Spleen (tissue), 11 donors: ENCODE measurements at regions not wholly inside any gene's neighbourhood (a gene's known extent, or its start where the extent isn't known, plus 50 kb on each side); places are given as distances from the start of the nearest gene placed in this dataset.

Experiments used
- DNase-seq: peaks from one replicate; pipeline ENCODE4 v3.0.0-alpha.2; 2020
- H3K27ac ChIP-seq, 8 donors: fragments of 200-600 bp; sonication (generic) in 7 of 8; 1 replicate in 4 of 8; 2 replicates in 4 of 8; pipeline versions ENCODE4 v1.5.0 to v1.8.0; 2016 to 2021; ENCODE audit warnings: inconsistent platforms in 4 of 8, mild to moderate bottlenecking in 4 of 8, moderate library complexity in 1 of 8
- H3K27me3 ChIP-seq, 7 donors: fragments of 200-600 bp; sonication (generic) in 6 of 7; replicated peaks in 1 of 7; 1 replicate in 4 of 7; 2 replicates in 3 of 7; pipeline versions ENCODE4 v1.5.0 to v1.8.0; 2016 to 2021; ENCODE audit warnings: inconsistent platforms in 3 of 7, mild to moderate bottlenecking in 1 of 7
- H3K36me3 ChIP-seq, 6 donors: fragments of 200-600 bp; sonication (generic) in 5 of 6; 1 replicate in 4 of 6; 2 replicates in 2 of 6; pipeline versions ENCODE4 v1.5.0 to v1.8.0; 2016 to 2021; ENCODE audit warnings: inconsistent platforms in 2 of 6
- H3K4me1 ChIP-seq, 6 donors: fragments of 200-600 bp; sonication (generic) in 5 of 6; 1 replicate in 3 of 6; 2 replicates in 3 of 6; pipeline versions ENCODE4 v1.5.0 to v1.8.0; 2016 to 2021; ENCODE audit warnings: inconsistent platforms in 3 of 6
- H3K4me3 ChIP-seq, 8 donors: fragments of 200-600 bp; sonication (generic) in 7 of 8; 1 replicate in 4 of 8; 2 replicates in 4 of 8; pipeline versions ENCODE4 v1.5.0 to v1.8.0; 2016 to 2021; ENCODE audit warnings: inconsistent platforms in 4 of 8, mild to moderate bottlenecking in 4 of 8, moderate library complexity in 2 of 8
- H3K9me3 ChIP-seq, 8 donors: fragments of 200-600 bp; sonication (generic) in 7 of 8; 1 replicate in 4 of 8; 2 replicates in 4 of 8; pipeline versions ENCODE4 v1.5.0 to v1.8.0; 2016 to 2021; ENCODE audit warnings: inconsistent platforms in 4 of 8
- POLR2A ChIP-seq, 3 donors: fragments of 450-650 bp; IDR thresholded peaks; one replicate each; pipeline ENCODE4 v1.5.1; 2017; ENCODE audit warnings: antibody characterized with exemption in 3 of 3, mild to moderate bottlenecking in 1 of 3
- POLR2AphosphoS5 ChIP-seq, 3 donors: sonication (generic); formaldehyde crosslinking; IDR thresholded peaks; one replicate each; pipeline ENCODE4 v1.5.1; 2017; ENCODE audit warnings: antibody characterized with exemption in 3 of 3
- WGBS, 5 donors: extraction: QIAGEN DNeasy Blood & Tissue Kit in 3 of 5; methylation state at CpG; one replicate each; pipeline versions ENCODE4 v1.1.5 to v1.1.7; 2013 to 2018; 5-methylcytosine and 5-hydroxymethylcytosine counted together
- intact Hi-C: fragments of 100-400 bp; cut with DNase I; formaldehyde crosslinking; loops from one replicate; pipeline ENCODE4 v1.15.0; 2023; ENCODE audit warnings: low total_unique reads
- TF ChIP-seq, protein P1 (sequence below), 11 experiments: fragments of 200-600 bp in 7 of 11; fragments of 450-650 bp in 4 of 11; sonication (generic) in 4 of 11; IDR thresholded peaks in 8 of 11; conservative IDR thresholded peaks in 3 of 11; 1 replicate in 7 of 11; 2 replicates in 4 of 11; pipeline versions ENCODE4 v1.4.0 to v1.8.0; 2016 to 2021; ENCODE audit warnings: antibody characterized with exemption in 11 of 11, inconsistent platforms in 4 of 11, mild to moderate bottlenecking in 1 of 11
- donor health status: healthy with polysubstance abuse.
- donor health status: DM: no; HTN: no; CAD: no; lungs with moderate emphysema.
- donor health status: DM: no; HTN: no; CAD: no.
- donor health status: Bipolar disorder and iron deficiency.
- donor health status: healthy.
- donor health status: DM: no; HTN: no; CAD: no.
- donor health status: DM: yes; HTN: yes; CAD: no.

DNA sequence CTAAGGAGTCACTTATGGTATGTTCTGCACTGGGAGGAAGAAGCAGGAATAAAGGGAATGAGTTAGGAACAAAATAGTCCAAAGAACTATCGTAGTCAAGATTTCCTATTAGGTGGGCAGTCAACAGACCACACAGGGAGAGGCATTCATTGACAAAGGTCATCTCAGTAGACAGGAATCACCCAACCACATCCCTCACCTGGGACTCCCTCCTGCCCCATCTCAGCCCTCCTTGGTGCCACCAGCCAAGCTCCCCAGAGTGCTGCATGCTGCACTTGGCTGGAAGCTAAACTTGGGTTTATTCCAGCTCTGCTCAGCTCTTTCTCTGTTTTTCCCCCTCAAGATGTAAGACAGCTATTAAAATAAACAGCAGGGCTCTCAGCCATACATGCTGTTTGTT, 72.3 kb upstream of the CTNNB1 start:
- intact Hi-C loops: no loop called here
- no peaks in the 10 kb centered on the region for H3K36me3 ChIP-seq
- no peak for DNase-seq
- TF ChIP-seq POLR2A (IDR thresholded peaks at IDR 0.05) (no peak), POLR2AphosphoS5 (IDR thresholded peaks at IDR 0.05) (no peak)
- TF ChIP-seq, protein P1, sequence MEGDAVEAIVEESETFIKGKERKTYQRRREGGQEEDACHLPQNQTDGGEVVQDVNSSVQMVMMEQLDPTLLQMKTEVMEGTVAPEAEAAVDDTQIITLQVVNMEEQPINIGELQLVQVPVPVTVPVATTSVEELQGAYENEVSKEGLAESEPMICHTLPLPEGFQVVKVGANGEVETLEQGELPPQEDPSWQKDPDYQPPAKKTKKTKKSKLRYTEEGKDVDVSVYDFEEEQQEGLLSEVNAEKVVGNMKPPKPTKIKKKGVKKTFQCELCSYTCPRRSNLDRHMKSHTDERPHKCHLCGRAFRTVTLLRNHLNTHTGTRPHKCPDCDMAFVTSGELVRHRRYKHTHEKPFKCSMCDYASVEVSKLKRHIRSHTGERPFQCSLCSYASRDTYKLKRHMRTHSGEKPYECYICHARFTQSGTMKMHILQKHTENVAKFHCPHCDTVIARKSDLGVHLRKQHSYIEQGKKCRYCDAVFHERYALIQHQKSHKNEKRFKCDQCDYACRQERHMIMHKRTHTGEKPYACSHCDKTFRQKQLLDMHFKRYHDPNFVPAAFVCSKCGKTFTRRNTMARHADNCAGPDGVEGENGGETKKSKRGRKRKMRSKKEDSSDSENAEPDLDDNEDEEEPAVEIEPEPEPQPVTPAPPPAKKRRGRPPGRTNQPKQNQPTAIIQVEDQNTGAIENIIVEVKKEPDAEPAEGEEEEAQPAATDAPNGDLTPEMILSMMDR (IDR thresholded peaks at IDR 0.05 in 8 of 11, conservative IDR thresholded peaks at IDR 0.05 in 3 of 11): no peak
- H3K27me3 ChIP-seq: no peaks in the 10 kb centered on the region
- H3K27ac ChIP-seq: no peak overlapping the region
- 73 to 93% (median 79%) methylated on average over 1 of the region's 1 CpG for WGBS, 5 donors
- H3K4me3 ChIP-seq: no peak overlapping the region
- H3K9me3 ChIP-seq: peaks cover 0 to 60% (median 29%) of the 10 kb centered on the region in 8 donors
- no peaks in the 10 kb centered on the region for H3K4me1 ChIP-seq

DNA sequence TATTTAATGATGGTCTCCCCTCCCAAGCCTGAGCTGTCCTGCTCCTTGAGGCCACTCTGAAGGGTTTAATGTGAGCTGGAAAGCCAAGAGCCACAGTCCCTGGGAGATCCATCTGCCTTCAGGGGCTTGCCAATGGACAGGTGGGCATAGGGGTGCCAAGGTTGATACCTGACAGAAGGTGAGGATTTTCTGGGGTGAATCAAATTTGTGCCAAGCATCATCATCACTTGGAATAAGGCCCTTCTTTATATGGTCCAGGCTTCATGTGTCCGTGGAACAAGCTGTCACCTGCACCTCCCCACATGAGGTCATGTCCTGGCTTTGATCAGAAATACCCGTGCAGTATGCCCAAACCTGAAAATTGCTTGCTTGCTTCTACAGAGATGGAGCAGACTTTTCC, 71.9 kb upstream of the CTNNB1 start:
- H3K27me3 ChIP-seq: no peaks in the 10 kb centered on the region

GRCh38 chr3:41129731-41130130, 69.6 kb upstream of the CTNNB1 start:
- 57 to 100% (median 93%) methylated on average over 1 of the region's 1 CpG for WGBS, 5 donors
- H3K4me3 ChIP-seq: no peak overlapping the region
- TF ChIP-seq POLR2AphosphoS5 (IDR thresholded peaks at IDR 0.05) (no peak), POLR2A (IDR thresholded peaks at IDR 0.05) (no peak)
- TF ChIP-seq, protein P1 (IDR thresholded peaks at IDR 0.05 in 8 of 11, conservative IDR thresholded peaks at IDR 0.05 in 3 of 11): no peak
- no peak for DNase-seq
- no peaks in the 10 kb centered on the region for H3K27me3 ChIP-seq
- H3K4me1 ChIP-seq: no peaks in the 10 kb centered on the region
- intact Hi-C loops: no loop called here
- no peak overlapping the region for H3K27ac ChIP-seq
- H3K9me3 ChIP-seq: peaks cover 0 to 58% (median 29%) of the 10 kb centered on the region in 8 donors
- H3K36me3 ChIP-seq: no peaks in the 10 kb centered on the region

More for the DNA sequence above, 71.9 kb upstream of the CTNNB1 start:
- no peak for TF ChIP-seq POLR2A (IDR thresholded peaks at IDR 0.05)
- TF ChIP-seq, protein P1 (IDR thresholded peaks at IDR 0.05 in 8 of 11, conservative IDR thresholded peaks at IDR 0.05 in 3 of 11): no peak
- no peak for TF ChIP-seq POLR2AphosphoS5 (IDR thresholded peaks at IDR 0.05)
- Histone ChIP-seq H3K4me1 (no peaks in the 10 kb centered on the region), H3K4me3 (no peak overlapping the region), H3K27ac (no peak overlapping the region), H3K9me3 (peaks cover 0 to 60% (median 29%) of the 10 kb centered on the region in 8 donors), H3K36me3 (no peaks in the 10 kb centered on the region)
- DNase-seq: no peak
- intact Hi-C loops: no loop called here
- 84 to 96% (median 91%) methylated on average over 2 of the region's 2 CpGs for WGBS, 5 donors

- DNase-seq: no peak
- Histone ChIP-seq H3K4me3 (no peak overlapping the region), H3K4me1 (no peaks in the 10 kb centered on the region), H3K9me3 (peaks cover 0 to 43% (median 29%) of the 10 kb centered on the region in 8 donors), H3K36me3 (no peaks in the 10 kb centered on the region), H3K27ac (no peak overlapping the region), H3K27me3 (no peaks in the 10 kb centered on the region)
- TF ChIP-seq, protein P1 (IDR thresholded peaks at IDR 0.05 in 8 of 11, conservative IDR thresholded peaks at IDR 0.05 in 3 of 11): no peak
- TF ChIP-seq POLR2AphosphoS5 (IDR thresholded peaks at IDR 0.05) (no peak), POLR2A (IDR thresholded peaks at IDR 0.05) (no peak)
- intact Hi-C loops: no loop called here
- 84 to 91% (median 89%) methylated on average over 3 of the region's 3 CpGs for WGBS, 5 donors
Measured at GRCh38 chr3:41131224-41131623, 68.1 kb upstream of the CTNNB1 start.
